Tibial nerve (tissue), 4 donors: ENCODE measurements at regions not wholly inside any gene's neighbourhood (a gene's known extent, or its start where the extent isn't known, plus 50 kb on each side); places are given as distances from the start of the nearest gene placed in this dataset.

Source experiments
- EP300 ChIP-seq, 2 donors: sonication (generic); formaldehyde crosslinking; IDR thresholded peaks; one replicate each; pipeline ENCODE4 v1.6.1; 2017; ENCODE audit warnings: antibody characterized with exemption in 2 of 2, mild to moderate bottlenecking in 1 of 2
- POLR2A ChIP-seq, 2 donors: fragments of 450-650 bp; IDR thresholded peaks; one replicate each; pipeline ENCODE4 v1.6.1; 2017; ENCODE audit warnings: antibody characterized with exemption in 2 of 2, mild to moderate bottlenecking in 2 of 2, moderate library complexity in 2 of 2
- TF ChIP-seq, protein P1 (sequence below), 5 experiments: fragments of 200-600 bp in 3 of 5; fragments of 450-650 bp in 2 of 5; sonication (generic) in 3 of 5; IDR thresholded peaks; one replicate each; pipeline ENCODE4 v1.5.1; 2016 to 2019; ENCODE audit warnings: antibody characterized with exemption in 5 of 5, mild to moderate bottlenecking in 3 of 5, moderate library complexity in 2 of 5

- TF ChIP-seq EP300 (IDR thresholded peaks at IDR 0.05) = no peak
- TF ChIP-seq, protein P1, sequence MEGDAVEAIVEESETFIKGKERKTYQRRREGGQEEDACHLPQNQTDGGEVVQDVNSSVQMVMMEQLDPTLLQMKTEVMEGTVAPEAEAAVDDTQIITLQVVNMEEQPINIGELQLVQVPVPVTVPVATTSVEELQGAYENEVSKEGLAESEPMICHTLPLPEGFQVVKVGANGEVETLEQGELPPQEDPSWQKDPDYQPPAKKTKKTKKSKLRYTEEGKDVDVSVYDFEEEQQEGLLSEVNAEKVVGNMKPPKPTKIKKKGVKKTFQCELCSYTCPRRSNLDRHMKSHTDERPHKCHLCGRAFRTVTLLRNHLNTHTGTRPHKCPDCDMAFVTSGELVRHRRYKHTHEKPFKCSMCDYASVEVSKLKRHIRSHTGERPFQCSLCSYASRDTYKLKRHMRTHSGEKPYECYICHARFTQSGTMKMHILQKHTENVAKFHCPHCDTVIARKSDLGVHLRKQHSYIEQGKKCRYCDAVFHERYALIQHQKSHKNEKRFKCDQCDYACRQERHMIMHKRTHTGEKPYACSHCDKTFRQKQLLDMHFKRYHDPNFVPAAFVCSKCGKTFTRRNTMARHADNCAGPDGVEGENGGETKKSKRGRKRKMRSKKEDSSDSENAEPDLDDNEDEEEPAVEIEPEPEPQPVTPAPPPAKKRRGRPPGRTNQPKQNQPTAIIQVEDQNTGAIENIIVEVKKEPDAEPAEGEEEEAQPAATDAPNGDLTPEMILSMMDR (IDR thresholded peaks at IDR 0.05) = no peak
- no peak for TF ChIP-seq POLR2A (IDR thresholded peaks at IDR 0.05)
Measured at GRCh38 chr1:209380420-209380819, 203.1 kb upstream of the CAMK1G start.
